Mesothelial cell of epicardium (in vitro differentiated cells): ENCODE measurements at regions not wholly inside any gene's neighbourhood (a gene's known extent, or its start where the extent isn't known, plus 50 kb on each side); places are given as distances from the start of the nearest gene placed in this dataset.
A peak's percentile ranks its signal among the peaks of the same experiment; 100 is the strongest.

Source experiments
- DNase-seq, 2 experiments: peaks; one replicate each; pipeline ENCODE4 v3.0.0; 2021; ENCODE audit warnings: low spot score in 2 of 2; ENCODE audit not compliant: unreplicated experiment in 2 of 2
- H3K27ac Mint-ChIP-seq: 2 replicates; pipeline ENCODE4 v1.8.0; 2021; ENCODE audit warnings: mixed read lengths
- H3K27me3 Mint-ChIP-seq: 2 replicates; pipeline ENCODE4 v1.8.0; 2021; ENCODE audit warnings: low read depth, mixed read lengths
- H3K36me3 Mint-ChIP-seq: 2 replicates; pipeline ENCODE4 v1.8.0; 2021; ENCODE audit warnings: mixed read lengths
- H3K4me1 Mint-ChIP-seq: 2 replicates; pipeline ENCODE4 v1.8.0; 2021; ENCODE audit warnings: mixed read lengths
- H3K4me3 Mint-ChIP-seq: 2 replicates; pipeline ENCODE4 v1.8.0; 2021; ENCODE audit warnings: mild to moderate bottlenecking, moderate library complexity, mixed read lengths
- H3K9me3 Mint-ChIP-seq: 2 replicates; pipeline ENCODE4 v1.8.0; 2021; ENCODE audit warnings: mixed read lengths
- CTCF ChIP-seq: fragments of 200-600 bp; sonication (generic); IDR thresholded peaks from one replicate; pipeline ENCODE4 v1.5.0; 2021; ENCODE audit warnings: antibody characterized with exemption; ENCODE audit not compliant: unreplicated experiment

GRCh38 chr11:79834015-79834414 is 393.2 kb upstream of the TENM4 start:
- H3K27me3 Mint-ChIP-seq = peaks cover 58% of the 10 kb centered on the region
- no peaks in the 10 kb centered on the region for H3K4me1 Mint-ChIP-seq
- H3K27ac Mint-ChIP-seq = no peak overlapping the region

GRCh38 chr11:79830446-79830845 is 389.6 kb upstream of the TENM4 start:
- no peak for TF ChIP-seq CTCF
- Mint-ChIP-seq H3K27me3 (peaks cover 46% of the 10 kb centered on the region), H3K4me3 (no peak overlapping the region), H3K36me3 (no peaks in the 10 kb centered on the region), H3K4me1 (peaks cover 5% of the 10 kb centered on the region), H3K9me3 (no peaks in the 10 kb centered on the region), H3K27ac (no peak overlapping the region)
- DNase-seq = no peak

More at GRCh38 chr11:79834015-79834414, 393.2 kb upstream of the TENM4 start:
- Mint-ChIP-seq H3K4me3 (no peak overlapping the region), H3K36me3 (no peaks in the 10 kb centered on the region), H3K9me3 (no peaks in the 10 kb centered on the region)
- TF ChIP-seq CTCF = no peak
- DNase-seq = no peak

- DNase-seq = no peak
- H3K27me3 Mint-ChIP-seq = peaks cover 42% of the 10 kb centered on the region
- no peaks in the 10 kb centered on the region for H3K36me3 Mint-ChIP-seq
- peaks cover 5% of the 10 kb centered on the region for H3K4me1 Mint-ChIP-seq
- TF ChIP-seq CTCF = no peak
- H3K27ac Mint-ChIP-seq = no peak overlapping the region
- no peaks in the 10 kb centered on the region for H3K9me3 Mint-ChIP-seq
- H3K4me3 Mint-ChIP-seq = no peak overlapping the region
These were observed 389.1 kb upstream of the TENM4 start for GRCh38 chr11:79829891-79830290.

- Mint-ChIP-seq H3K27ac (no peak overlapping the region), H3K9me3 (peaks cover 4% of the 10 kb centered on the region), H3K36me3 (no peaks in the 10 kb centered on the region), H3K27me3 (peaks cover 3% of the 10 kb centered on the region), H3K4me3 (no peak overlapping the region), H3K4me1 (peaks cover 5% of the 10 kb centered on the region)
- no peak for DNase-seq
- no peak for TF ChIP-seq CTCF
These were observed 381.9 kb upstream of the TENM4 start for GRCh38 chr11:79822766-79823165.

DNA sequence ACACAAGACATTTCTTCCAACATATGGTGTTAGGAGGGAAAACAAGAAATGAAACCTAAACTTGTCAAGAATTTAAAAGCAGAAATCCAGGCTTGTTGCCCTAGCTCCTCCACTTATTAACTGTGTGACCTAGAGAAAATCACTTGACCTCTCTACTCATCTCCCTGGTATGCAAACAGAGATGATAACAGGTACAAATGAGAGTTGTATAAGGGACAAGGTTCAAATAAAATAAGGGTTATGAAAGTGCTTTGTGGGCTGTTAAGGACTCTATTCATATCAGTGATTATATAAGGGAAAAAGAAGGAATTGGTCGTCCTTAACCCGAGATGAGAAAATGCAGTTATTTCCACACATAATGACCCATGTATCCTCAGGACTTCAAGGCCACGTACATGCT is 372.7 kb upstream of the TENM4 start:
- Mint-ChIP-seq H3K27ac (no peak overlapping the region), H3K36me3 (no peaks in the 10 kb centered on the region), H3K4me1 (peaks cover 7% of the 10 kb centered on the region), H3K4me3 (no peak overlapping the region), H3K9me3 (peaks cover 14% of the 10 kb centered on the region), H3K27me3 (peaks cover 25% of the 10 kb centered on the region)
- no peak for DNase-seq
- TF ChIP-seq CTCF = no peak

- DNase-seq = no peak
- H3K4me1 Mint-ChIP-seq = peaks cover 15% of the 10 kb centered on the region
- peaks cover 7% of the 10 kb centered on the region for H3K27me3 Mint-ChIP-seq
- TF ChIP-seq CTCF = no peak
- peaks cover 6% of the 10 kb centered on the region for H3K9me3 Mint-ChIP-seq
- H3K27ac Mint-ChIP-seq = peak overlapping the region; percentile 7
- no peak overlapping the region for H3K4me3 Mint-ChIP-seq
- no peaks in the 10 kb centered on the region for H3K36me3 Mint-ChIP-seq
These were observed 368.7 kb upstream of the TENM4 start for GRCh38 chr11:79809487-79809886.
